ENCODE measurements at regions not wholly inside any gene's neighbourhood (a gene's known extent, or its start where the extent isn't known, plus 50 kb on each side); places are given as distances from the start of the nearest gene placed in this dataset.

- no peak for TF ChIP-seq CTCF (IDR thresholded peaks at IDR 0.05)
- no peak for TF ChIP-seq POLR2A (IDR thresholded peaks at IDR 0.05)
Measured at GRCh38 chr20:58577139-58577806, 62.1 kb upstream of the APCDD1L start.
